ENCODE measurements at regions not wholly inside any gene's neighbourhood (a gene's known extent, or its start where the extent isn't known, plus 50 kb on each side); places are given as distances from the start of the nearest gene placed in this dataset.
"Not testable (repeated sequence)": the region's sequence is repeated elsewhere in the genome, so short reads cannot be mapped to it uniquely, and the experiment has no call there.

GRCh38 chr1:185526344-185527307 lies 207.6 kb upstream of the HMCN1 start:
- no peaks in the 10 kb centered on the region for H3K4me1 ChIP-seq (ENCODE audit: control insufficient read depth, insufficient read depth, low read length)
- H3K27me3 ChIP-seq (ENCODE audit: control insufficient read depth, insufficient read depth, low read length) = no peaks in the 10 kb centered on the region
- no peak overlapping the region for H3K4me3 ChIP-seq (ENCODE audit: low read depth, low read length)
- no peak overlapping the region for H3K27ac ChIP-seq (ENCODE audit: low read depth, low read length)
- DNase-seq (ENCODE audit: low read depth in 4 of 6, low spot score in 6 of 6) = no peak
- WGBS (ENCODE audit: insufficient coverage) = no CpG with 5 or more reads among the region's 1 CpG
- H3K36me3 ChIP-seq (ENCODE audit: control insufficient read depth, insufficient read depth, low read length) = no peaks in the 10 kb centered on the region
- H3K9me3 ChIP-seq (ENCODE audit: control insufficient read depth, insufficient read depth, low read length) = no peaks in the 10 kb centered on the region

- WGBS (ENCODE audit: insufficient coverage) = no CpG with 5 or more reads among the region's 2 CpGs
- DNase-seq (ENCODE audit: low read depth in 4 of 6, low spot score in 6 of 6) = no peak
- H3K36me3 ChIP-seq (ENCODE audit: control insufficient read depth, insufficient read depth, low read length) = no peaks in the 10 kb centered on the region
- H3K4me1 ChIP-seq (ENCODE audit: control insufficient read depth, insufficient read depth, low read length) = no peaks in the 10 kb centered on the region
- no peaks in the 10 kb centered on the region for H3K27me3 ChIP-seq (ENCODE audit: control insufficient read depth, insufficient read depth, low read length)
- H3K27ac ChIP-seq (ENCODE audit: low read depth, low read length) = no peak overlapping the region
- peaks cover 8% of the 10 kb centered on the region for H3K9me3 ChIP-seq (ENCODE audit: control insufficient read depth, insufficient read depth, low read length)
- no peak overlapping the region for H3K4me3 ChIP-seq (ENCODE audit: low read depth, low read length)
Measured at GRCh38 chr1:185520188-185520920, 203.3 kb upstream of the IVNS1ABP start.

- Histone ChIP-seq H3K9me3 (ENCODE audit: control insufficient read depth, insufficient read depth, low read length) (peaks cover 8% of the 10 kb centered on the region), H3K36me3 (ENCODE audit: control insufficient read depth, insufficient read depth, low read length) (no peaks in the 10 kb centered on the region), H3K27me3 (ENCODE audit: control insufficient read depth, insufficient read depth, low read length) (no peaks in the 10 kb centered on the region), H3K4me3 (ENCODE audit: low read depth, low read length) (no peak overlapping the region), H3K27ac (ENCODE audit: low read depth, low read length) (no peak overlapping the region), H3K4me1 (ENCODE audit: control insufficient read depth, insufficient read depth, low read length) (no peaks in the 10 kb centered on the region)
- no CpG with 5 or more reads among the region's 2 CpGs for WGBS (ENCODE audit: insufficient coverage)
- DNase-seq (ENCODE audit: low read depth in 4 of 6, low spot score in 6 of 6) = no peak
Measured at GRCh38 chr1:185517808-185518419, 200.9 kb upstream of the IVNS1ABP start.

- H3K27me3 ChIP-seq (ENCODE audit: control insufficient read depth, insufficient read depth, low read length); DNase-seq (ENCODE audit: low read depth in 4 of 6, low spot score in 6 of 6); H3K27ac ChIP-seq (ENCODE audit: low read depth, low read length); H3K9me3 ChIP-seq (ENCODE audit: control insufficient read depth, insufficient read depth, low read length); H3K4me1 ChIP-seq (ENCODE audit: control insufficient read depth, insufficient read depth, low read length); H3K4me3 ChIP-seq (ENCODE audit: low read depth, low read length); H3K36me3 ChIP-seq (ENCODE audit: control insufficient read depth, insufficient read depth, low read length): not testable (repeated sequence)
- WGBS (ENCODE audit: insufficient coverage) = no CpG with 5 or more reads among the region's 2 CpGs
Measured at GRCh38 chr1:185517301-185517700, 200.3 kb upstream of the IVNS1ABP start.

GRCh38 chr1:185515696-185516095 lies 198.7 kb upstream of the IVNS1ABP start:
- H3K4me3 ChIP-seq (ENCODE audit: low read depth, low read length) = no peak overlapping the region
- WGBS (ENCODE audit: insufficient coverage) = 91% methylated on average over 1 of the region's 2 CpGs
- no peaks in the 10 kb centered on the region for H3K27me3 ChIP-seq (ENCODE audit: control insufficient read depth, insufficient read depth, low read length)
- DNase-seq (ENCODE audit: low read depth in 4 of 6, low spot score in 6 of 6) = no peak
- H3K4me1 ChIP-seq (ENCODE audit: control insufficient read depth, insufficient read depth, low read length) = no peaks in the 10 kb centered on the region
- peaks cover 8% of the 10 kb centered on the region for H3K9me3 ChIP-seq (ENCODE audit: control insufficient read depth, insufficient read depth, low read length)
- no peak overlapping the region for H3K27ac ChIP-seq (ENCODE audit: low read depth, low read length)
- no peaks in the 10 kb centered on the region for H3K36me3 ChIP-seq (ENCODE audit: control insufficient read depth, insufficient read depth, low read length)

- H3K27me3 ChIP-seq (ENCODE audit: control insufficient read depth, insufficient read depth, low read length) = no peaks in the 10 kb centered on the region
- H3K4me1 ChIP-seq (ENCODE audit: control insufficient read depth, insufficient read depth, low read length) = no peaks in the 10 kb centered on the region
- H3K4me3 ChIP-seq (ENCODE audit: low read depth, low read length) = no peak overlapping the region
- no peak for DNase-seq (ENCODE audit: low read depth in 4 of 6, low spot score in 6 of 6)
- H3K36me3 ChIP-seq (ENCODE audit: control insufficient read depth, insufficient read depth, low read length) = no peaks in the 10 kb centered on the region
- peaks cover 7% of the 10 kb centered on the region for H3K9me3 ChIP-seq (ENCODE audit: control insufficient read depth, insufficient read depth, low read length)
- H3K27ac ChIP-seq (ENCODE audit: low read depth, low read length) = no peak overlapping the region
Measured at GRCh38 chr1:185514311-185514710, 197.3 kb upstream of the IVNS1ABP start.

- Histone ChIP-seq H3K4me1 (ENCODE audit: control insufficient read depth, insufficient read depth, low read length) (no peaks in the 10 kb centered on the region), H3K9me3 (ENCODE audit: control insufficient read depth, insufficient read depth, low read length) (peaks cover 4% of the 10 kb centered on the region), H3K27me3 (ENCODE audit: control insufficient read depth, insufficient read depth, low read length) (no peaks in the 10 kb centered on the region), H3K27ac (ENCODE audit: low read depth, low read length) (no peak overlapping the region), H3K4me3 (ENCODE audit: low read depth, low read length) (no peak overlapping the region), H3K36me3 (ENCODE audit: control insufficient read depth, insufficient read depth, low read length) (no peaks in the 10 kb centered on the region)
- no peak for DNase-seq (ENCODE audit: low read depth in 4 of 6, low spot score in 6 of 6)
- WGBS (ENCODE audit: insufficient coverage) = no CpG with 5 or more reads among the region's 4 CpGs
Measured at GRCh38 chr1:185512442-185512841, 195.4 kb upstream of the IVNS1ABP start.

GRCh38 chr1:185501099-185501498 lies 184.1 kb upstream of the IVNS1ABP start:
- Histone ChIP-seq H3K4me1 (ENCODE audit: control insufficient read depth, insufficient read depth, low read length) (no peaks in the 10 kb centered on the region), H3K9me3 (ENCODE audit: control insufficient read depth, insufficient read depth, low read length) (no peaks in the 10 kb centered on the region), H3K36me3 (ENCODE audit: control insufficient read depth, insufficient read depth, low read length) (no peaks in the 10 kb centered on the region), H3K27me3 (ENCODE audit: control insufficient read depth, insufficient read depth, low read length) (no peaks in the 10 kb centered on the region), H3K27ac (ENCODE audit: low read depth, low read length) (no peak overlapping the region), H3K4me3 (ENCODE audit: low read depth, low read length) (no peak overlapping the region)
- DNase-seq (ENCODE audit: low read depth in 4 of 6, low spot score in 6 of 6) = no peak
- no CpG with 5 or more reads among the region's 2 CpGs for WGBS (ENCODE audit: insufficient coverage)

- no peaks in the 10 kb centered on the region for H3K36me3 ChIP-seq (ENCODE audit: control insufficient read depth, insufficient read depth, low read length)
- no peaks in the 10 kb centered on the region for H3K27me3 ChIP-seq (ENCODE audit: control insufficient read depth, insufficient read depth, low read length)
- H3K4me3 ChIP-seq (ENCODE audit: low read depth, low read length) = no peak overlapping the region
- 100% methylated on average over 1 of the region's 4 CpGs for WGBS (ENCODE audit: insufficient coverage)
- H3K4me1 ChIP-seq (ENCODE audit: control insufficient read depth, insufficient read depth, low read length) = no peaks in the 10 kb centered on the region
- H3K9me3 ChIP-seq (ENCODE audit: control insufficient read depth, insufficient read depth, low read length) = no peaks in the 10 kb centered on the region
- DNase-seq (ENCODE audit: low read depth in 4 of 6, low spot score in 6 of 6) = no peak
- no peak overlapping the region for H3K27ac ChIP-seq (ENCODE audit: low read depth, low read length)
Measured at GRCh38 chr1:185500001-185500626, 183.1 kb upstream of the IVNS1ABP start.

Data from spinal cord (tissue), 9 donors.